ENCODE measurements at regions not wholly inside any gene's neighbourhood (a gene's known extent, or its start where the extent isn't known, plus 50 kb on each side); places are given as distances from the start of the nearest gene placed in this dataset.
"Not testable (repeated sequence)": the region's sequence is repeated elsewhere in the genome, so short reads cannot be mapped to it uniquely, and the experiment has no call there.

DNA sequence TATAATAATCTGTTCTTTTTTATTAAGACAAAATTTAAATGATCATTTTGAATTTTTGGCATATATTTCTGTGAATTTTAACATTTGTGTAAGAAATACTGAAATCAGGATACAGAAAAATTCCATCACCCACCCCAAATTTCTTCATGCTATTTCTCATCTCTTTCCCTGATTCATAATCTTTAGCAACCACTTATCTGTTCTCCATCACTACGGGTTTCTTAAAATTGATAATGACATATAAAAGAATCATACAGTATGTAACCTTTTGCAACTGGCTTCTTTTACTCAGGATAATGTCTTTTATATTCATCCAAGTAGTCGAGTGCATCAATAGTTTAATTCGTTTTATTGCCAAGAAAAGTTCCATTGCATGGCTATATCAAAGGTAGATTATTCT lies 1627.0 kb downstream of the PCDH9 start:
- no peak for DNase-seq (ENCODE audit: low spot score)

DNA sequence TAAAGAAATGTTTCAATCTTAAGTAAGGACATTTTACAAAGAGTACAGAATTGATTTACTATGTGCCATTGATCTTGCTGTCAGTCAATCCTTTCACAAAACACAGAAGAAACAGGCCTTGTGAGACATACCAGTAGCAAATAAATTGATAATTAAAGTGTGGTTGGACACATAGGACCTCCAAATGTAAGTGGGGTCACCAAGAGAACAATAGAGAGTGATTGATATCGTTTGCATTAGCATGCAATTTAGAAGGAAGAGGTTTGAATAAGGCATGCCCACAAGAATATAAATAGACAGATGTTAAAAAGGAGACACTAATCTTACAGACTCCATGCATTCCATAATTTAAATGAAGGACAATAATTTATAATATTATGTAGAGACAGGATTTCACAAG lies 1628.3 kb downstream of the PCDH9 start:
- DNase-seq (ENCODE audit: low spot score), result no peak

DNA sequence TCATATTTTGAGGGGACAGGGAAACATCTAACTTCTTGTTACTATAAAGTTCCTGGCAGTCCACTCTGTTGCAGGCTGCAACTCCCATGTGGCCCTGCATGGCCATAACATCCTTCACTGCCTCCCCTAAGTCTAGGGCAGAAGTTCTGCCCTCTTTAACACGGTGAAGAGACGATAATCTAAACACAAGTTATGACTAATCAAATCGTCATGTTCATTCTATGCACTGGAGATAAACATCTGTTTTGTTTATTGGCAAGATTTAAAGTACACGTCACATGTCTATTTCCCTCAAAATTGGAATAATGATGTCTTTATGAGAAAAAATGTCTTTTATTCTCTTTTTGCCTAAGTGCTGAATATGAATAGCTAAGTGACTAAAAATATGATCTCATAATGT lies 1629.4 kb downstream of the PCDH9 start:
- DNase-seq (ENCODE audit: low spot score), result no peak

DNA sequence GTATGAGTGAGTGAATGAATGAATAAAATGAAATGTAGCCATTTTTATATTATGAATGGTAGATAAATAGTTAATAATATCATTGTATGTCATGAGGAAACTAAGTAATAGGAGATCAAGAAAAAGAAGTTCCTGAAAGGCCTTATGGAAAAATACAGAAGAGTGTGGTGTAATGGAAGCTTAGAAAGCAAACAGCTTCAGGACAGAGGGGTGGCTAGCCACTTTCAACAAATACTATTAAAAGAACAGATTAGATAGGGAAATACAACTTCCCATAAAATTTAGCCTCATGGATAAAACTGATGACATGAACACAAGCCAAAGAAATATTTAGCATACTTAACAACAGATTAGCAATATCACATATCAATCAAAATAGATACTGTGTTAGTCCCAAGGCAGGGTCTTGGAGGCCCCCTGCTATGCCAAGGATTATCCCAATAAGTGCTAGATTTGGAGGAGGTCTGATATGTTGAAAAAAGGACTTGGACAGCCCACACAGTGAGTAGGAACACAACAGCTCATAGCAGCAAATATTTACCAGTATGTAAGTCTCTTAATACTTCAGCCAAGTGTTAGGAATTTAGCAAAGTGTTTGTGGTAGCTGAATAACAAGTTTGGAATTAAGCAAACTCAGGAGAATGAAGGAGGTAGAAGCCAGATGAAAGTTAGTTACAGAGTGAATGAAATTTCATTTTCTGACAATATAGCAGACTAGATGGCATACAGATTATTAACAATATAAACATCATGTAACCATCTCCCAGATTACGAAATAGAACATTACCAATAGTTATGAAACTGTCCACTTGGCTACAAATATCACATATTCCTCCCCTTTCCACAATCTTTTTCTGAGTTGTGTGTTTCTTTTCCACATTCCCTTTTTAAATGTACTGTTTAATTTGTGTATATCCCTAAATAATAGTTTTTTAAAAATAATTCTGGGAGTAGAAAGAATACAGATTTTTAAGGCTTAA lies 1632.0 kb downstream of the PCDH9 start:
- DNase-seq (ENCODE audit: low spot score), result no peak

DNA sequence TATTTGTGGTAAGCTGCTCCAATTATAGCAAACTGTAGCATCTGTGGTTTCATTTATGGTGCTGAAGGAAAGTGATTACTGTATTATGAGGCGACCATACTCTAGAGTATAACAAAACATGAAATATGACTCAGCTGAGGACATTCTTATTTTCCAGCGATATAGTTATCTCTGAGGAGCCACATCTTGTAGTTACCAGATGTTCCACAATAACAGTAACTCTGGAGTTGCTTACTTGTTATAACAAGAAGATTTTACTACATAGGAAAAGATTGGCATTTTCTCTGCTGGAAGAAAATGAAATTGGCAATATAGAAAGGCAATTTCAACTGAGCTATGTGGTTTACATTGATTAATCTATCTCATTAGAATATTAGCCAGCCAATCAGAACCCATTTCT lies 1634.2 kb downstream of the PCDH9 start:
- DNase-seq (ENCODE audit: low spot score), result no peak

DNA sequence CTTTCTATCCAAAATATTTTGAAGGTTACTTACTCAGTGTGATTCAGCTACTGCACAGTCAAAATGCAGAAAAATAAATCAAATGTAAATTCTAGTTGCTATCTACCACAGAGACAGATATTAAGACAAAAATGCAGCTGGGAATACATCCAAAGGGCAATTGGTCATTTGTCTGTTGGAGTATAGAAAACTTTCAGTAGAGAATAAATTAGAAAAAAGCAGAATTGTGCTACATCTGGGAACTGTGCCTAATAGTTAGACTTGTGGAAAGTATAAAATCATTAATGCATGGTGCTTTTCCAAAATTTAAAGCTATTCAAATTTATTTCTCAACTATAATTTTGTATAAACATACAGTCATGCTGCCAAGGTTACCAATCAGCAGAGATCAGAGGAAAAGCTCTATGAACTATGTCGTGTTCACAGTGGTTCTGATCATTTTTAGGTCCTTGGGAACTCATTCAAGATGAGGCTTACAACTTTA lies 1635.8 kb downstream of the PCDH9 start:
- DNase-seq (ENCODE audit: low spot score), result no peak

DNA sequence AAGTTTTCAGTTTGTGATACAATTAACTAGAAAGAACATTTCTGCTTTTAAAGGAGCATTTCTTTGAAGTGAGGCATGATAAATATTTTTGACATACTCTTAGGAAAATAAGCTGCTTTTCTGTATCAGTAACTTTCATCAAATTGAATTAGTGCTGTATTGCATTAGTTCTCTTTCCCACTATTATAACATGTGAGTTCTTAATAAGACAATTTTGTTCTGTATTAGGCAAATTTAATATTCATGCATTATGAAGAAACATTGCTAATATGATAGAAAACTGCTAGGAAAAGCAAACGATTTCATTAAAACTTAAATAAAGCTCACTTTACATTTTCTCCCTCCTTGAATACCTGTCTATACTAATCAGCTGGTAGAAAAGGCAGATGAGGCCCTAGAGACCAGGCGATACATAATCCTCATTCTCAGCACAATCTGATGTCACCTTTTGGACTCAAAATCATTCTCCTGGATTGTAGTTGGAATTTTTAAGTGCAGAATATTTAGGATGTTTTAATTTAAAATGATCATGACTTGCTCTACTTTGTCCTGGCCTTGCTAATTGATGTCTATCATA lies 1636.8 kb downstream of the PCDH9 start:
- peak; percentile 87 for DNase-seq (ENCODE audit: low spot score)

DNA sequence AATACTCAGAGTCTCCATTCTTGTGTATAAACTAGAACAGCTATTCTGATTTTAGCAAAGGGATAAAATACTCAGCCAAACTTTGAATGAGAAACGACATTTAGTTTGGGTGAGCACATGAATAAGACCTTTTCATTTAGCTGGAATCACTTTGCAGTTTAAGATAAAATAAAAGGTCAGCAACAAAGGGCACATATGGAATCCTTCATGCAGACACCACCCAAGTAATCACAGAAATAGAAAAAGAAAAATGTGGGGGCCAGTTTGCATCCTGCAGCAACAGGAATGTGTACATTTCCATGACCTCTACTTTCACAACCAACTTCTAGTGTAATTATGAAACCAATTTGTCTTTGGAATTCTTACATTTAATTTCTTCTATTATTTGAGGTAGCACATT lies 1637.4 kb downstream of the PCDH9 start:
- no peak for DNase-seq (ENCODE audit: low spot score)

DNA sequence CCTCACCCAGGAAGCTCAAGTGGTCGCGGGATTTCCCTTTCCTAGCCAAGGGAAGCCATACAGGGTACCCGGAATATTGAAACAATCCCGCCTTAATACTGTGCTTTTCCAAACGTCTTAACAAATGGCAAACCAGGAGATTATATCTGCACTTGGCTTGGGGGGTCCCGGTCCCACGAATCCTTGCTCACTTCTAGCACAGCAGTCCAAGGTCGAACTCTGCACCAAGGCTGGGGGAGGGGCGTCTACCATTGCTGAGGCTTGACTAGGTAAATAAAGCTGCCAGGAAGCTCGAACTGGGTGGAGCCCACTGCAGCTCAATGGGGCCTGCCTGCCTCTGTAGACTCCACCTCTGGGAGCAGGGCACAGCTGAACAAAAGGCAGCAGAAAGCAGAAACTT lies 1644.8 kb downstream of the PCDH9 start:
- no peak for DNase-seq (ENCODE audit: low spot score)

DNA sequence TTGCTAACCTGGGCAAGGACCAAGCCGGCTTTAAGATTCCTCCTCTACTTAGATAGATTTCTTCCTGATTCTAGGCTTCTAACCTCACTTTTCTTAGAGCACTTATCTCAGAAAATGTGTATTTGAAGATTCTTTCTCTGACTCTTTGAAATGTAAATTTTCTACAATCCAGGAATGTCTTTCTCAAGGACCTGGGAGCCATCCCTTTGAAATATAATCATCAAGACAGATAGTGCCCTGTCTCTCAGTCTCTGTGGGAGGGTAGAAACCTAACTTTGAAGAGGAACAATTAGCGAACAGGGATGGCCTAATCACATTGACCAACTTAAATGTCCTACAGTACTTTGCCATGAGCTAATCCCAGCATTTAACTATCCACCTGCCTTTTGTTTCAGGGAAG lies 1646.0 kb downstream of the PCDH9 start:
- no peak for DNase-seq (ENCODE audit: low spot score)

DNA sequence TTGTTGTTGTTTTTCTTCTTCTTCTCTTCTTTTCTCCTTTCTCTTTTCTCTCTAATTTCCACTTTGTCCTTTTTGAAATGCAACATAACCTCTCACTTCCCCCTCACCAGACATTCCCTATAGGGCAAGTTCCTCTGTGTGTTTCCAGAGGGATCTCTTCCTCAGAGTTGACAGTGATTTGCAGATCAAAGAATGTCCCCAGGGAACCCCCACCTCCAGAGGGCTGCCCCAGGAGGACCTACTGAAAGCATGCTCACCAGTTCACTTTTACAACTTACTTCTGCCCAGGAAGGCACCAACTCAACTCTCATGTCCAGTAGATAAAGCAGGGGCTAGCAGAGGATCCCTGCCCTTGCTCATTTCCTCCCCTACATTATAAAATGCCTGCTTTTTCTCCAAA lies 1648.0 kb downstream of the PCDH9 start:
- no peak for DNase-seq (ENCODE audit: low spot score)

DNA sequence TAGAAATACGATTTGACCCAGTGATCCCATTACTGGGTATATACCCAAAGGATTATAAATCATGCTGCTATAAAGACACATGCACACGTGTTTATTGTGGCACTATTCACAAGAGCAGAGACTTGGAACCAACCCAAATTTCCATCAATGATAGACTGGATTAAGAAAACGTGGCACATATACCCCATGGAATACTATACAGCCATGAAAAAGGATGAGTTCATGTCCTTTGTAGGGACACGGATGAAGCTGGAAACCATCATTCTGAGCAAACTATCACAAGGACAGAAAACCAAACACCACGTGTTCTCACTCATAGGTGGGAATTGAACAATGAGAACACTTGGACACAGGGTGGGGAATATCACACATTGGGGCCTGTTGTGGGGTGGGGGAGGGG lies 1665.6 kb downstream of the PCDH9 start:
- not testable (repeated sequence) for DNase-seq (ENCODE audit: low spot score)

DNA sequence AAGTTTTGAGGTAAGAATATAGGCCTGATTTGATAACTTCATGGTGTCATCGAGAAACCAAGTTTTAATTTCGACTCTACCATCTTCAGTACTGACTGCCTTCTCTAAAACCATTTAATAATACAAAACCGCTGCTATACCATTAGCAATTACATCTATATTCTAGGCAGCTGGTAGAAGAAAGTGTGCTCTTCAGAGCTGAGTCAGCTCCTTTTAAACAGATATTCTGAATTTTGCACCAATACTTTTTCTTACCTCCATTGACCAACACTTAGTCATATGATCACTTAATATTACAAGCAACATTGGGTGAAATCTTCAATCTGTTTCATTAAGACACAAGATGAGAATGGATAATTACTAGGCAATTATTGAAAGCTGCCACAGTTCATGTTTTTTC lies 1667.8 kb downstream of the PCDH9 start:
- DNase-seq (ENCODE audit: low spot score), result no peak

DNA sequence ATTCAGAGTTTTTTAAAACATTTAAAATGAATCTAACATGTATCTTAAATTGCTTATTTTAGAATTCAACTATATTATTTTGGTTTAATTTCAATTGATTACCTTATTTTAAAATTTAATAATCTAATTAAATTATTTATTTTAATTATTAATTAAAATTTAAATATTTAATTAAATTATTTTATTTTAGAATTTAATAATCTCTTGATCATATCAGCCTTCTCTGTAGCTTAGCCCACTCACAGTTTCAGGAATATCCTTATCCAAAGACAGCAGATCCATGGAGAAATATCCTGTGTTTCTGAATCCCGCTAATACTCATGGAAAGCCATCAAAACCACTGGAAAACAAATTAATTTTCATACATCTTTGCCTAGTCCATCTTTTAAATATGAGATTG lies 1669.2 kb downstream of the PCDH9 start:
- DNase-seq (ENCODE audit: low spot score), result no peak

DNA sequence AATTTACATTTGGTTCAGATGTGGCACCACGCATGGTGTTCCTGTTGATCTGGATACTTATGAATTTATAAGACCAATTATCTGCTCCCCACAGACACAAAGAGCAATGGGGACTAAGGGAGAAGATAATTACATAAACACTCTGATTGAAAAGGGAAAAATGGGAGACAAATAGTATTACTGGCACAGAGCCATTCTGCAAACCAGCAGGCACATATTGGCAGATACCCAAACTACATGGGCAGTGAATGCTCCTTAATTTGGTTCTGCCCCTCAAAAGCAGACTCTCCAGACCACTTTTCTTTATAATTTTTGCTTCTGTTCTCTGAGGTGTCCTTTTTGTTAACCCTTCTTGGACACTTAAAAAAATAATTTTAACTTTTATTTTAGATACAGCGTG lies 1674.2 kb downstream of the PCDH9 start:
- no peak for DNase-seq (ENCODE audit: low spot score)

DNA sequence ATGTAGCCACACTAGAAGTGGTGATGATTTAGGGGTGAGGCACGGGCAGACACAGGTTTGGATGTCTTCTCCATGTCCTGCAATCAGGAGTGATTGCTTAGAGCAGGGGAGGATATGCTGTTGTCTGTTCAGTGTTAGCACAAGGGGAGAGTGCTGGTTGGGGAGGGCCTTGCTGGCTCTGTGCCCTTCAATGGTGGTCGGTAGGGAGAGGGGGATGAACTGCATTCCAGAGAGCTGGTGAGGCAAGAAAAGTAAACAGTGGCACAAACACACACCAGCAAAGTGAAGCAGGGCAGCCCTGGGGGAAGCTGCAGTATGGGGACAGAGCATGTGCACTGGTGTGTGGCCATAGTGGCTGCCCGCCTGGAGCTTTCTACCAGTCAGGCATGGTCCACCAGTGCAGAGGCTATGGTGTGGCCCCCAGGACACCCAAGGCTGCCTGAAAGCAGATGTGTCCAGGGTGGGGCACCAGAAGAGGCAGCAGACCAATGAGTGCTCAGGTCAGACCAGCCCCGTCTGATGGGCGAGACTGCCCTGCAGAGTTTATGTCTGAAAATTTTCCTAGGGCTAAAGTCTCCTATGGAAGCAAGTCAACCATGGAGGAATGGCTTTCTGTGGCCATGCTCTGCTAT lies 1676.9 kb downstream of the PCDH9 start:
- DNase-seq (ENCODE audit: low spot score), result no peak

DNA sequence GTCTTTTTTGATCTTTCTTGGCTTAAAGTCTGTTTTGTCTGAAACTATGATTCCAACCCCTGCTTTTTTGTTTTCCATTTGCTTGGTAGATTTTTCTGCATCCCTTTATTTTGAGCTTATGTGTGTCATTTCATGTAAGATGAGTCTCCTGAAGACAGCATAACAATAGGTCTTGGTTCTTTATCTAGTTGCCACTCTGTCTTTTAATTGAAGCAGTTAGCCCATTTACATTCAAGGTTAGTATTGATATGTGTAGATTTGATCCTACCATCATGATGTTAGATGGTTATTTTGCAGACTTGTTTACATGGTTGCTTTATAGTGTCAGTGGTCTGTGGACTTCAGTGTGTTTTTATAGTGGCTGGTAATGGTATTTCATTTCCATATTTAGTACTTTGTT lies 1678.9 kb downstream of the PCDH9 start:
- DNase-seq (ENCODE audit: low spot score), result no peak

DNA sequence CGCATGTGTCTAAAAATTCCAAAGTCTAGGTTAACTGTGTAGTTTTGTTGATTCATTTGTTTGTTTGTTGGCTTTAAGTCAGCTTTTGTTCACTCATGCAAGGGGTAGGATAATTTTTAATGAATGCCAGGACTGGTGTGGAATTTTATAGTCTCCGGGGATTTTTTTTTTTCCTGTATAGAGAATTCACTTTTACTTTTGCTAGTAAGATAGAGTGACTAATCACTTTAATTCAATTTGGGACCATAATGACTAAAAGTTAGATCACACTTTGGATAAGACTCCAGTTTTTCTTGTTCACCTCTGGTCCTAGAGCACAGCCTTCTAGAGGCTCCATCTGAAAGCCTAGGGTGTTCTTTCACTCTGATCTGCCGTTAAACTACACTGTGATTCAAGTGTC lies 1690.0 kb downstream of the PCDH9 start:
- peak; percentile 35 for DNase-seq (ENCODE audit: low spot score)

DNA sequence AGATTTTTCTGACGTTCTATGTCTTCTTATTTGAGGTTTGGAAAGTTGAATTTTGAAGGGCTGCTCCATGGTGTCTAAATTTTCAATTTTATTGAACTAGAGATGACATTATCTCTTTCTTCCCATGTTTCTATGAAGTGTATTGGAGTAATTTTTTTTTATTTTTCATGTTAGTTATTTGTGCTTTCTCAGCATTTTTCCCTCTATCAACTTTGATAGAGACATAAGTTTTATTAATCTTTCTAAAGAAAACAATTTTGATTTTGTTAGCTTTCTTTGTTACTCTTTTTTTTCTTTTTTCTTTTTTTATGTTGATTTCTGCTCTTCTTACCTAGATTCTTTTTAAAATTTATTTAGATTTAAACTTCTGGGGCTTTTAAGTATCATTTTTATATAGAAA lies 1694.8 kb downstream of the PCDH9 start:
- DNase-seq (ENCODE audit: low spot score), result no peak

DNA sequence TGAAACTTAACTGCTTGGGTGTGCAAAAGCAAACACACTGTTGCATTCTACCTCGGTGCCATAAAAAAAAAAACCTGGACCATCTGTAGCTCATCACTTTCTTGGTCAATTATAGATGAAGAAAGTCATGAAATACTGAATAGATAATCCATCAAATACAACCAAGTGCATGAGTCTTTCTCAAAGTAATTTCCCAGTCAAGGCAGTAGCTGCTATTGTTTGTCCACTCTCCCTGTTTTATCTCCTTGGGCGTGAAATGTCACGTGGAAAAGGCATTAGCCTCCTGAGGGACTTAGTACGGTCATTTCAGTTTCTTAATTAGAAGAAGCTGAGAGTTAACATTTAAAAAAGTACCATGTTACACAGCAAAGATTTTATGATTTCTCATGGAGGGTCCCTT lies 1697.9 kb downstream of the PCDH9 start:
- DNase-seq (ENCODE audit: low spot score), result no peak

DNA sequence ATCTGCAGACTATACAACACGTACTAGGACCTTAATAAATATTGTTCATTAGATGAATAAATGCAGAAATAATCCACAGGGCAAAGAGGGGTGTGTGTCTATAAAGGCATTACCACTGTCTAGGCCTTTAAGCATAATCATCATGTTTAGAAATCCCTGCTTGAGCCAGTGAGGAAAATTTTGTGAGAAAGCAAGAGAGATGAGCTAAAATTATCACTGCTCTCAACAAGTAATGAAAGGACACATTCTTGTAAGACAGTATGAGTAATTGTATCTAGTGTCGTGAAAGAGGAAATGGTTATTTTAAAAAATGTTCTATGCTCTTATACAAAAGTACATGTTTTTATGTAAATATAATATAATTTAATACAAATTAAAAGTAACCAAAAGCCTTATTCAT lies 1699.4 kb downstream of the PCDH9 start:
- no peak for DNase-seq (ENCODE audit: low spot score)

DNA sequence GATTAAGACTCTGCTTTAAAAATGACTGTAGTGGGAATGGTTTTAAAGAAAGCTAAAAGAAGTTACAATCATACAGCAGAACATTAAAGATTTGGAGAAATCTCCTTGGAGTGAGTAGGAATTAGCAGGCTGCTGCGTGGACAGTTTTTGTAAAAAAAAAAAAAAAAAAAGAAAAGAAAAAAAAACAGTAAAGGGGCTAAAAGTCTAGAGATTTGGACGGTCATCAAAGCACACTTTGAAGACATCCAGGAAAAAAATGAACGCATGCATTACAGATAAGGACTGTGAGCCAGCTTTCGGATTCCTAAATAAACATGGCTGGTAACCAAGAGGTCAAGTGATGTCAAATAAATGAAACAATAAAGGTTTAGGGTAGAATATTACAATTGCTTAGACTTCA lies 1700.6 kb downstream of the PCDH9 start:
- no peak for DNase-seq (ENCODE audit: low spot score)

DNA sequence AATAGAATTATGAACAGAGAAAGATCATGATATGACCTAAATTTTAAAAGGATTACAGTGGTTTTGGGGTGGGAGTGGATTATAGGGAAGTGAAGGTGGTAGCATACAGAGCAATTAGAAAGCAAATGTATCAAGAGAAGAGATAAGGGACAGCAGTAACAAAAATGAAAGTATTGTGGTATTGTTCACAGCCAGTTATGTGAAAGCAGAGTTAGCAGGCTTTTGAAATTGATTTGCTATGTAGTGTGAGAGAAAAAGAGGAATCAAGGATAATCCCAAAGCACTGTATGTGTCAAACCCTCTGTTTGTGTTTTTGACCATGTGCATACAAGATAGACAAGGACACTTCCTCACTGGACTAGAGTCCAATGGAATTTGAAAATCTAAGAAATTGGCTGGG lies 1721.4 kb downstream of the PCDH9 start:
- no peak for DNase-seq (ENCODE audit: low spot score)

Data from SK-N-DZ (cell line).